ENCODE measurements at regions not wholly inside any gene's neighbourhood (a gene's known extent, or its start where the extent isn't known, plus 50 kb on each side); places are given as distances from the start of the nearest gene placed in this dataset.
"Not testable (repeated sequence)": the region's sequence is repeated elsewhere in the genome, so short reads cannot be mapped to it uniquely, and the experiment has no call there.

GRCh38 chr6:50369996-50370395 is 320.3 kb upstream of the DEFB112 start:
- H3K36me3 ChIP-seq (ENCODE audit: control insufficient read depth, insufficient read depth, low read length): no peaks in the 10 kb centered on the region
- no peak for DNase-seq (ENCODE audit: low read depth)
- no peaks in the 10 kb centered on the region for H3K27me3 ChIP-seq (ENCODE audit: control insufficient read depth, insufficient read depth, low read length)
- H3K4me3 ChIP-seq (ENCODE audit: low read depth, low read length): no peak overlapping the region
- TF ChIP-seq, protein P1, sequence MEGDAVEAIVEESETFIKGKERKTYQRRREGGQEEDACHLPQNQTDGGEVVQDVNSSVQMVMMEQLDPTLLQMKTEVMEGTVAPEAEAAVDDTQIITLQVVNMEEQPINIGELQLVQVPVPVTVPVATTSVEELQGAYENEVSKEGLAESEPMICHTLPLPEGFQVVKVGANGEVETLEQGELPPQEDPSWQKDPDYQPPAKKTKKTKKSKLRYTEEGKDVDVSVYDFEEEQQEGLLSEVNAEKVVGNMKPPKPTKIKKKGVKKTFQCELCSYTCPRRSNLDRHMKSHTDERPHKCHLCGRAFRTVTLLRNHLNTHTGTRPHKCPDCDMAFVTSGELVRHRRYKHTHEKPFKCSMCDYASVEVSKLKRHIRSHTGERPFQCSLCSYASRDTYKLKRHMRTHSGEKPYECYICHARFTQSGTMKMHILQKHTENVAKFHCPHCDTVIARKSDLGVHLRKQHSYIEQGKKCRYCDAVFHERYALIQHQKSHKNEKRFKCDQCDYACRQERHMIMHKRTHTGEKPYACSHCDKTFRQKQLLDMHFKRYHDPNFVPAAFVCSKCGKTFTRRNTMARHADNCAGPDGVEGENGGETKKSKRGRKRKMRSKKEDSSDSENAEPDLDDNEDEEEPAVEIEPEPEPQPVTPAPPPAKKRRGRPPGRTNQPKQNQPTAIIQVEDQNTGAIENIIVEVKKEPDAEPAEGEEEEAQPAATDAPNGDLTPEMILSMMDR (IDR thresholded peaks at IDR 0.05; ENCODE audit: insufficient read depth, low read length, poor library complexity, severe bottlenecking): no peak

DNA sequence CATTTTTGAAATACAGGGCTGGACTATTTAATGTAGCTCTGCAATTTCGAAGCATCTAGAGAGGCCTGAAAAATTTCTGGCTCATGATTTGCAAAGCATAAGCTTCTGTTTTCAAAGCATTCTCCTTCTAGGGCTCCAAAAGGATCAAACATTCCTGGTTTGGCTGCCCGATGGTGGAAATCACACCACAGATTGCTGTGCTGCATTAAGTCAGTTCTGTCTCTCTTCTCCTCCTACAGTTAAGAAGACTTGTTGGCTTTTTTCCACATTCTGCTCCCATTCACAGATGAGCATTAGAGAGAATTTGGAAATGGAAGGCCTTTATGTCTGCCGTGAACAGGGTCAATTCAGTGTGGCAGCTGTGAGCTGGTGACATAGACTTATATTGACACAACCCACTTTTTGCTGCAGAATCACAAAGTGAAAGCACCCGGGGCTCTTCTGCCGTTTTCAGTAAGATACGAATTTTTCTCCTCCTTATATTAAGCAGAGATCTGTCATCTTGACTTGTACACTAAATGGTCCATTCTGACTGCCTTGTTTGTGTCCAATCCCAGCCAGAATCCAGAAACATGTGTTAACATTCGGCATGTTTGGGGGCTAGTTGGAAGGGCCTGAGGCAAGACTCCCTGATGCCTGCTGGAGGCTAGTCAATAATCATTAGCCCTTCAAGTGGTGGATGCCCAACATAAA is 330.8 kb upstream of the DEFB112 start:
- Histone ChIP-seq H3K27me3 (ENCODE audit: control insufficient read depth, insufficient read depth, low read length) (no peaks in the 10 kb centered on the region), H3K36me3 (ENCODE audit: control insufficient read depth, insufficient read depth, low read length) (no peaks in the 10 kb centered on the region), H3K4me3 (ENCODE audit: low read depth, low read length) (no peak overlapping the region)
- TF ChIP-seq, protein P1 (IDR thresholded peaks at IDR 0.05; ENCODE audit: insufficient read depth, low read length, poor library complexity, severe bottlenecking): no peak
- DNase-seq (ENCODE audit: low read depth): no peak

DNA sequence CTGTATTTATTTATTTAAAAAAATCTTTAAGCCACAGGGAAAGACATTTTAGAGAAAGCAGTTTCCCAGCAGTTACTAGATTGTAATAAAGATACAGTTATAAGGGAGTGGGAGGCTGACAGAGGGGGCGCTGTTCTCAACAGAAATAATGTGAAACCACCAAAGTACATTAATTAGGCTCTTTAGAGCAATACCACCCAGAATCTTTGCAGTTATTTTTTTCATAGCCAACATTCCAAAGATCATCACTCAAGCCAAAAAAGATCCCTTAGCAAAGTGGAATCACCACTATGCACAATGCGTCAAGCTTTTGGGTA is 331.3 kb upstream of the DEFB112 start:
- TF ChIP-seq, protein P1 (IDR thresholded peaks at IDR 0.05; ENCODE audit: insufficient read depth, low read length, poor library complexity, severe bottlenecking): no peak
- DNase-seq (ENCODE audit: low read depth): no peak
- no peaks in the 10 kb centered on the region for H3K27me3 ChIP-seq (ENCODE audit: control insufficient read depth, insufficient read depth, low read length)
- no peaks in the 10 kb centered on the region for H3K36me3 ChIP-seq (ENCODE audit: control insufficient read depth, insufficient read depth, low read length)
- H3K4me3 ChIP-seq (ENCODE audit: low read depth, low read length): no peak overlapping the region

- Histone ChIP-seq H3K36me3 (ENCODE audit: control insufficient read depth, insufficient read depth, low read length) (no peaks in the 10 kb centered on the region), H3K27me3 (ENCODE audit: control insufficient read depth, insufficient read depth, low read length) (no peaks in the 10 kb centered on the region), H3K4me3 (ENCODE audit: low read depth, low read length) (no peak overlapping the region)
- no peak for DNase-seq (ENCODE audit: low read depth)
- TF ChIP-seq, protein P1 (IDR thresholded peaks at IDR 0.05; ENCODE audit: insufficient read depth, low read length, poor library complexity, severe bottlenecking): no peak
Observed at GRCh38 chr6:50390416-50390815, 322.9 kb upstream of the TFAP2D start.

DNA sequence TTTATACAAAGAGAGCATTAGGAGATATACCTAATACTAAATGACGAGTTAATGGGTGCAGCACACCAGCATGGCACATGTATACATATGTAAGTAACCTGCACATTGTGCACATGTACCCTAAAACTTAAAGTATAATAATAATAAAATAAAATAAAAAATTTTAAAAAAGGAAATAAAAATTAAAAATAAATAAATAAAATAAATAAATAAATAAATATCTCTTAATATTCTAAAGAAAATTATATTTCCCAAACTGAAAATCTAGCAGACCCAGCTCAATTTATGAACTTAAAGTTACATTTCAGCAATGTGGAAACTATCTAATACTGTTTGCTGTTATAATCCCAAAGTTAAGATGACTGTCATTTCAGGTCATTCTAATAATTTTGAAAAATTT is 319.2 kb upstream of the TFAP2D start:
- H3K4me3 ChIP-seq (ENCODE audit: low read depth, low read length); H3K27me3 ChIP-seq (ENCODE audit: control insufficient read depth, insufficient read depth, low read length); H3K36me3 ChIP-seq (ENCODE audit: control insufficient read depth, insufficient read depth, low read length); DNase-seq (ENCODE audit: low read depth): not testable (repeated sequence)

- no peaks in the 10 kb centered on the region for H3K27me3 ChIP-seq (ENCODE audit: control insufficient read depth, insufficient read depth, low read length)
- TF ChIP-seq, protein P1 (IDR thresholded peaks at IDR 0.05; ENCODE audit: insufficient read depth, low read length, poor library complexity, severe bottlenecking): no peak
- no peaks in the 10 kb centered on the region for H3K36me3 ChIP-seq (ENCODE audit: control insufficient read depth, insufficient read depth, low read length)
- DNase-seq (ENCODE audit: low read depth): no peak
- H3K4me3 ChIP-seq (ENCODE audit: low read depth, low read length): no peak overlapping the region
Observed at GRCh38 chr6:50404643-50405042, 308.7 kb upstream of the TFAP2D start.

All from kidney epithelial cell (primary cell).